ENCODE measurements at regions not wholly inside any gene's neighbourhood (a gene's known extent, or its start where the extent isn't known, plus 50 kb on each side); places are given as distances from the start of the nearest gene placed in this dataset.

DNA sequence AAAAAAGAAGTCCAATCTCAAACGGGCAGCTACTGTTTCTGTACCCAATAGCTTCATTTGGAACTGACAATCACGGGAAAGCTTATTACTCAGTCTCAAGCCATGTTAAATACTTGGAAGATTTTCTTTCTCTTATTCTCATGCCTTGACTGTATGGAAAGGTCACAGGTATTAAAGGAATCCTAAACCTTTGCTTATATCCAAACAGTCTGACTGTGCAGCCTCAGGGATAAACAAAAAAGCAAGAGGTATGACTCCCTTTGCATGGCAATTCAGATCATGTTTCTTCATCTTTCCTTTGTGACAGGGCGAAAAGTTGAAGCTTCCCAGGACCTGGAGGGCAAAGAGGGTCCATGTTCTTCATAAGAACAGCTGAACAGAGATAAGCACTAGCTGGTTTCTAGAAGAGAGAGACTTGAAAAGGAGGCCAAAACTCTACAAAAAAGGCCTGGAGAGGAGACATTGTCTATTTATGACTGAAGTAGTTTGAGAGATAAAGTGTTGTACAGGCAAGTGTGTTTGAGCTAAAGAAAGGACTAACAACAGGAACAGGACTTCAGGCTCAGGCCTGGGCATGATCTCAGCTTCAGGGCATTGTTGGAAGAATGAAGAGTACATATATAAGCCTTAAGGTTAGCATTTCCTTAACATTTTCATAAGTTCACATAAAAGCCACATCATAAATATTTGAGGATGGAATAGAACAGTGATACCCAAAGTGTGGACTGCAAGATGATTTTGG, 231.0 kb upstream of the THRB start:
- TF ChIP-seq GABPA (IDR thresholded peaks at IDR 0.05; ENCODE audit: low read depth) (no peak), SPI1 (IDR thresholded peaks at IDR 0.05; ENCODE audit: borderline replicate concordance, low read depth) (no peak), POLR2AphosphoS5 (IDR thresholded peaks at IDR 0.05; ENCODE audit: low read depth) (no peak)
- TF ChIP-seq, protein P1, sequence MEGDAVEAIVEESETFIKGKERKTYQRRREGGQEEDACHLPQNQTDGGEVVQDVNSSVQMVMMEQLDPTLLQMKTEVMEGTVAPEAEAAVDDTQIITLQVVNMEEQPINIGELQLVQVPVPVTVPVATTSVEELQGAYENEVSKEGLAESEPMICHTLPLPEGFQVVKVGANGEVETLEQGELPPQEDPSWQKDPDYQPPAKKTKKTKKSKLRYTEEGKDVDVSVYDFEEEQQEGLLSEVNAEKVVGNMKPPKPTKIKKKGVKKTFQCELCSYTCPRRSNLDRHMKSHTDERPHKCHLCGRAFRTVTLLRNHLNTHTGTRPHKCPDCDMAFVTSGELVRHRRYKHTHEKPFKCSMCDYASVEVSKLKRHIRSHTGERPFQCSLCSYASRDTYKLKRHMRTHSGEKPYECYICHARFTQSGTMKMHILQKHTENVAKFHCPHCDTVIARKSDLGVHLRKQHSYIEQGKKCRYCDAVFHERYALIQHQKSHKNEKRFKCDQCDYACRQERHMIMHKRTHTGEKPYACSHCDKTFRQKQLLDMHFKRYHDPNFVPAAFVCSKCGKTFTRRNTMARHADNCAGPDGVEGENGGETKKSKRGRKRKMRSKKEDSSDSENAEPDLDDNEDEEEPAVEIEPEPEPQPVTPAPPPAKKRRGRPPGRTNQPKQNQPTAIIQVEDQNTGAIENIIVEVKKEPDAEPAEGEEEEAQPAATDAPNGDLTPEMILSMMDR (IDR thresholded peaks at IDR 0.05; ENCODE audit: insufficient read depth, low read length), result no peak
- TF ChIP-seq, protein P2, sequence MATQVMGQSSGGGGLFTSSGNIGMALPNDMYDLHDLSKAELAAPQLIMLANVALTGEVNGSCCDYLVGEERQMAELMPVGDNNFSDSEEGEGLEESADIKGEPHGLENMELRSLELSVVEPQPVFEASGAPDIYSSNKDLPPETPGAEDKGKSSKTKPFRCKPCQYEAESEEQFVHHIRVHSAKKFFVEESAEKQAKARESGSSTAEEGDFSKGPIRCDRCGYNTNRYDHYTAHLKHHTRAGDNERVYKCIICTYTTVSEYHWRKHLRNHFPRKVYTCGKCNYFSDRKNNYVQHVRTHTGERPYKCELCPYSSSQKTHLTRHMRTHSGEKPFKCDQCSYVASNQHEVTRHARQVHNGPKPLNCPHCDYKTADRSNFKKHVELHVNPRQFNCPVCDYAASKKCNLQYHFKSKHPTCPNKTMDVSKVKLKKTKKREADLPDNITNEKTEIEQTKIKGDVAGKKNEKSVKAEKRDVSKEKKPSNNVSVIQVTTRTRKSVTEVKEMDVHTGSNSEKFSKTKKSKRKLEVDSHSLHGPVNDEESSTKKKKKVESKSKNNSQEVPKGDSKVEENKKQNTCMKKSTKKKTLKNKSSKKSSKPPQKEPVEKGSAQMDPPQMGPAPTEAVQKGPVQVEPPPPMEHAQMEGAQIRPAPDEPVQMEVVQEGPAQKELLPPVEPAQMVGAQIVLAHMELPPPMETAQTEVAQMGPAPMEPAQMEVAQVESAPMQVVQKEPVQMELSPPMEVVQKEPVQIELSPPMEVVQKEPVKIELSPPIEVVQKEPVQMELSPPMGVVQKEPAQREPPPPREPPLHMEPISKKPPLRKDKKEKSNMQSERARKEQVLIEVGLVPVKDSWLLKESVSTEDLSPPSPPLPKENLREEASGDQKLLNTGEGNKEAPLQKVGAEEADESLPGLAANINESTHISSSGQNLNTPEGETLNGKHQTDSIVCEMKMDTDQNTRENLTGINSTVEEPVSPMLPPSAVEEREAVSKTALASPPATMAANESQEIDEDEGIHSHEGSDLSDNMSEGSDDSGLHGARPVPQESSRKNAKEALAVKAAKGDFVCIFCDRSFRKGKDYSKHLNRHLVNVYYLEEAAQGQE (IDR thresholded peaks at IDR 0.05; ENCODE audit: insufficient replicate concordance, low read depth), result no peak
- H3K4me3 ChIP-seq (replicated peaks; ENCODE audit: insufficient read depth, low read length), result no peak overlapping the region
- H3K27me3 ChIP-seq (ENCODE audit: insufficient read depth, poor library complexity, severe bottlenecking), result no peaks in the 10 kb centered on the region
- DNase-seq (ENCODE audit: low read depth in 1 of 2, low spot score in 1 of 2), result no peak
- no peak overlapping the region for H3K27ac ChIP-seq (replicated peaks)

DNA sequence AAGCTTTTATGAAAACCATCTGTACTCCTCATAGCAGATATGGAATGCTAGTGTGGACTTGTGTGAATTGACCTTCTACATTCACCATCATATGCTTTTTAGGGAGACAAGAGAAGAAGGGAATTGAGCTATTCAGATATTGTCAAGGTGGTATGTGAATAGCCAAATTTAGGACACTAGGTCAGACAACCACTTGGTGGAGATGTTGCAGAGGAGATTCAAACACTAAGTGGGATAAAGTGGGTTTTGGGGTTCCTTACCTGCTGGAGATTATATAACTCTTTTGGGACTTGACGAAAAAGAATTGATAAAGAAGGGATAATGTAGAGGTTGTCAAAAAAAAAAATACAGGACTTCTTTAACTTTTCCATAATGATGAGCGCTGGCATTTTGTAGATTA, 231.8 kb upstream of the THRB start:
- Histone ChIP-seq H3K27me3 (ENCODE audit: insufficient read depth, poor library complexity, severe bottlenecking) (no peaks in the 10 kb centered on the region), H3K4me3 (replicated peaks; ENCODE audit: insufficient read depth, low read length) (no peak overlapping the region), H3K27ac (replicated peaks) (no peak overlapping the region)
- DNase-seq (ENCODE audit: low read depth in 1 of 2, low spot score in 1 of 2), result no peak
- TF ChIP-seq POLR2AphosphoS5 (IDR thresholded peaks at IDR 0.05; ENCODE audit: low read depth) (no peak), SPI1 (IDR thresholded peaks at IDR 0.05; ENCODE audit: borderline replicate concordance, low read depth) (no peak), GABPA (IDR thresholded peaks at IDR 0.05; ENCODE audit: low read depth) (no peak)
- TF ChIP-seq, protein P1 (IDR thresholded peaks at IDR 0.05; ENCODE audit: insufficient read depth, low read length), result no peak
- TF ChIP-seq, protein P2 (IDR thresholded peaks at IDR 0.05; ENCODE audit: insufficient replicate concordance, low read depth), result no peak

DNA sequence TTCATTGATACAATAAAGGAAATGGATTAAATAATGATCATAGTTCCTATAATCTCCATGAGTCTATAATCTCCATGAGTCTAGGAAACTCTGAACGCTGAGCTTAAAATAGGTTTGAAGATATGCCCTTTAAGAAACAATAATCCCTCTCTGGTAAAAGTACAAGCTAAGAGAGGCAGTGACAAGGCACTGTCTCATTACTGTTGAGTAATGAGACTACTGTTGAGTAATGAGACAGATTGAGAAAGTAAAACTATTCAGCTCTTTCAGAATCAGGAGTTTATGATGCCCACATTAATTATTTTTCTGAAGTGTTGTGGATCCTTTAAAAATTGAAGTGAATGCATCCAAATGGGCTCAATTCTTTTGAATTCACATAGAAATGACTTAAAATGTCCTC, 235.5 kb upstream of the THRB start:
- no peak overlapping the region for H3K27ac ChIP-seq (replicated peaks)
- no peaks in the 10 kb centered on the region for H3K27me3 ChIP-seq (ENCODE audit: insufficient read depth, poor library complexity, severe bottlenecking)
- H3K4me3 ChIP-seq (replicated peaks; ENCODE audit: insufficient read depth, low read length), result no peak overlapping the region
- DNase-seq (ENCODE audit: low read depth in 1 of 2, low spot score in 1 of 2), result no peak
- TF ChIP-seq GABPA (IDR thresholded peaks at IDR 0.05; ENCODE audit: low read depth), result no peak
- no peak for TF ChIP-seq POLR2AphosphoS5 (IDR thresholded peaks at IDR 0.05; ENCODE audit: low read depth)
- TF ChIP-seq, protein P2 (IDR thresholded peaks at IDR 0.05; ENCODE audit: insufficient replicate concordance, low read depth), result no peak
- TF ChIP-seq, protein P1 (IDR thresholded peaks at IDR 0.05; ENCODE audit: insufficient read depth, low read length), result no peak
- no peak for TF ChIP-seq SPI1 (IDR thresholded peaks at IDR 0.05; ENCODE audit: borderline replicate concordance, low read depth)
